Neural cell (in vitro differentiated cells): ENCODE measurements at regions not wholly inside any gene's neighbourhood (a gene's known extent, or its start where the extent isn't known, plus 50 kb on each side); places are given as distances from the start of the nearest gene placed in this dataset.

Source experiments
- EP300 ChIP-seq: fragments of 450-650 bp; conservative IDR thresholded peaks from 2 replicates; pipeline ENCODE4 v1.6.1; 2014; ENCODE audit warnings: antibody characterized with exemption, mild to moderate bottlenecking, moderate library complexity; ENCODE audit not compliant: poor library complexity, severe bottlenecking
- EZH2 ChIP-seq: fragments of 200-600, 300-800 bp; shearing (Covaris generic), sonication (generic); IDR thresholded peaks from 2 replicates; pipeline ENCODE4 v1.6.1; 2014; ENCODE audit warnings: antibody characterized with exemption, low read length, borderline replicate concordance, mild to moderate bottlenecking; ENCODE audit not compliant: insufficient read depth, poor library complexity, severe bottlenecking
- MXI1 ChIP-seq: fragments of 450-650 bp; conservative IDR thresholded peaks from 2 replicates; pipeline ENCODE4 v1.6.1; 2014; ENCODE audit warnings: antibody characterized with exemption, mild to moderate bottlenecking; ENCODE audit not compliant: poor library complexity, severe bottlenecking
- POLR2AphosphoS5 ChIP-seq: IDR thresholded peaks from 2 replicates; pipeline ENCODE4 v1.6.1; 2012
- RAD21 ChIP-seq: fragments of 450-650 bp; conservative IDR thresholded peaks from 2 replicates; pipeline ENCODE4 v1.6.1; 2014; ENCODE audit warnings: antibody characterized with exemption, mild to moderate bottlenecking, moderate library complexity
- SMC3 ChIP-seq: fragments of 450-650 bp; conservative IDR thresholded peaks from 2 replicates; pipeline ENCODE4 v1.6.1; 2014; ENCODE audit warnings: antibody characterized with exemption, mild to moderate bottlenecking, moderate library complexity; ENCODE audit not compliant: poor library complexity
- TAF1 ChIP-seq: IDR thresholded peaks from 2 replicates; pipeline ENCODE4 v1.6.1; 2012; ENCODE audit warnings: low read depth
- TF ChIP-seq, protein P1 (sequence below): fragments of 450-650 bp; IDR thresholded peaks from 2 replicates; pipeline ENCODE4 v1.5.1; 2014; ENCODE audit warnings: antibody characterized with exemption, mild to moderate bottlenecking, moderate library complexity; ENCODE audit not compliant: poor library complexity, severe bottlenecking
- TF ChIP-seq, protein P2 (sequence below): IDR thresholded peaks from 2 replicates; pipeline ENCODE4 v1.6.1; 2012; ENCODE audit warnings: borderline replicate concordance

DNA sequence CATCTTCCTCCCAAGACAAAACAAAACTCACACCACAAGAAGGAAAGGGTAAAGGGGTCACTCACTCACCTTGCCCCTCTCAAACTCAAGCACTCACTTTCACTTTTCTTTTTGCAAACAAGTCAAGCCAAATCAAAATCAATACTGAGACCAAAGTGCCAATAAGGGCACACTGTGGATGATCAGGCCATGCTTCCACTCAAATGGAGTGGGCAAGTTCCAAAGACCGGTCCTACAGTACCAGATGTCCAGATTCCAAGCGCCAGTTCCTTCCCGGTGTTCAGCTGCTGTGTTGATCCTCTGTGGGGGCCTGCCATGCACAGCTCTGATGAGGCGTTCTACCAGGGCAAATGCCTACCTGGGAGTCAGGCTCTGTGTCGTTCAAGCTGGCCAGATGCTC, 162.6 kb upstream of the GRIK2 start:
- TF ChIP-seq POLR2AphosphoS5 (no peak), EP300 (no peak), TAF1 (no peak), MXI1 (no peak), EZH2 (no peak), SMC3 (no peak), RAD21 (no peak)
- TF ChIP-seq, protein P1, sequence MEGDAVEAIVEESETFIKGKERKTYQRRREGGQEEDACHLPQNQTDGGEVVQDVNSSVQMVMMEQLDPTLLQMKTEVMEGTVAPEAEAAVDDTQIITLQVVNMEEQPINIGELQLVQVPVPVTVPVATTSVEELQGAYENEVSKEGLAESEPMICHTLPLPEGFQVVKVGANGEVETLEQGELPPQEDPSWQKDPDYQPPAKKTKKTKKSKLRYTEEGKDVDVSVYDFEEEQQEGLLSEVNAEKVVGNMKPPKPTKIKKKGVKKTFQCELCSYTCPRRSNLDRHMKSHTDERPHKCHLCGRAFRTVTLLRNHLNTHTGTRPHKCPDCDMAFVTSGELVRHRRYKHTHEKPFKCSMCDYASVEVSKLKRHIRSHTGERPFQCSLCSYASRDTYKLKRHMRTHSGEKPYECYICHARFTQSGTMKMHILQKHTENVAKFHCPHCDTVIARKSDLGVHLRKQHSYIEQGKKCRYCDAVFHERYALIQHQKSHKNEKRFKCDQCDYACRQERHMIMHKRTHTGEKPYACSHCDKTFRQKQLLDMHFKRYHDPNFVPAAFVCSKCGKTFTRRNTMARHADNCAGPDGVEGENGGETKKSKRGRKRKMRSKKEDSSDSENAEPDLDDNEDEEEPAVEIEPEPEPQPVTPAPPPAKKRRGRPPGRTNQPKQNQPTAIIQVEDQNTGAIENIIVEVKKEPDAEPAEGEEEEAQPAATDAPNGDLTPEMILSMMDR: no peak
- TF ChIP-seq, protein P2, sequence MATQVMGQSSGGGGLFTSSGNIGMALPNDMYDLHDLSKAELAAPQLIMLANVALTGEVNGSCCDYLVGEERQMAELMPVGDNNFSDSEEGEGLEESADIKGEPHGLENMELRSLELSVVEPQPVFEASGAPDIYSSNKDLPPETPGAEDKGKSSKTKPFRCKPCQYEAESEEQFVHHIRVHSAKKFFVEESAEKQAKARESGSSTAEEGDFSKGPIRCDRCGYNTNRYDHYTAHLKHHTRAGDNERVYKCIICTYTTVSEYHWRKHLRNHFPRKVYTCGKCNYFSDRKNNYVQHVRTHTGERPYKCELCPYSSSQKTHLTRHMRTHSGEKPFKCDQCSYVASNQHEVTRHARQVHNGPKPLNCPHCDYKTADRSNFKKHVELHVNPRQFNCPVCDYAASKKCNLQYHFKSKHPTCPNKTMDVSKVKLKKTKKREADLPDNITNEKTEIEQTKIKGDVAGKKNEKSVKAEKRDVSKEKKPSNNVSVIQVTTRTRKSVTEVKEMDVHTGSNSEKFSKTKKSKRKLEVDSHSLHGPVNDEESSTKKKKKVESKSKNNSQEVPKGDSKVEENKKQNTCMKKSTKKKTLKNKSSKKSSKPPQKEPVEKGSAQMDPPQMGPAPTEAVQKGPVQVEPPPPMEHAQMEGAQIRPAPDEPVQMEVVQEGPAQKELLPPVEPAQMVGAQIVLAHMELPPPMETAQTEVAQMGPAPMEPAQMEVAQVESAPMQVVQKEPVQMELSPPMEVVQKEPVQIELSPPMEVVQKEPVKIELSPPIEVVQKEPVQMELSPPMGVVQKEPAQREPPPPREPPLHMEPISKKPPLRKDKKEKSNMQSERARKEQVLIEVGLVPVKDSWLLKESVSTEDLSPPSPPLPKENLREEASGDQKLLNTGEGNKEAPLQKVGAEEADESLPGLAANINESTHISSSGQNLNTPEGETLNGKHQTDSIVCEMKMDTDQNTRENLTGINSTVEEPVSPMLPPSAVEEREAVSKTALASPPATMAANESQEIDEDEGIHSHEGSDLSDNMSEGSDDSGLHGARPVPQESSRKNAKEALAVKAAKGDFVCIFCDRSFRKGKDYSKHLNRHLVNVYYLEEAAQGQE: no peak
